IMR-90 (cell line): ENCODE measurements at regions not wholly inside any gene's neighbourhood (a gene's known extent, or its start where the extent isn't known, plus 50 kb on each side); places are given as distances from the start of the nearest gene placed in this dataset.

Experiments used
- ATAC-seq: fragments of 200-7000 bp; cut with Tn5 transposase; 2 replicates; pipeline ENCODE4 v1.9.1; 2020; ENCODE audit warnings: low read depth, mild to moderate bottlenecking, moderate library complexity
- BruUV-seq: library from RNA; stranded (reverse); fragments of 400-500 nt; replicated peaks from 2 replicates; lab custom pipeline; 2021; lab: Mats Ljungman, UMichigan
- CTCF ChIA-PET: fragments of 300-600 bp; formaldehyde crosslinking; extraction: SDS; loops from one replicate; lab custom pipeline; 2021; ENCODE audit warnings: antibody characterized with exemption; lab: Yijun Ruan, JAX
- POLR2A ChIA-PET: fragments of 300-600 bp; sonication (Branson Sonifier 250); formaldehyde crosslinking; loops from one replicate; lab custom pipeline; 2022; ENCODE audit warnings: antibody characterized with exemption; ENCODE audit not compliant: unreplicated experiment; lab: Charles Lee
- DNase-seq: peaks from one replicate; pipeline ENCODE4 v3.0.0; 2013
- H2AFZ ChIP-seq: replicated peaks from 2 replicates; pipeline ENCODE3; 2013; ENCODE audit warnings: low read length, mild to moderate bottlenecking; ENCODE audit not compliant: poor library complexity
- H2AK5ac ChIP-seq: 2 replicates; pipeline ENCODE4 v1.6.1; 2013; ENCODE audit warnings: low read depth, low read length, inconsistent platforms
- H2AK9ac ChIP-seq: replicated peaks from 2 replicates; pipeline ENCODE3; 2013; ENCODE audit warnings: mild to moderate bottlenecking, low read depth, low read length, moderate library complexity; ENCODE audit not compliant: poor library complexity
- H2BK120ac ChIP-seq: 2 replicates; pipeline ENCODE4 v1.6.1; 2013; ENCODE audit warnings: low read depth, low read length, inconsistent platforms
- H2BK15ac ChIP-seq: 3 replicates; pipeline ENCODE4 v1.6.1; 2013; ENCODE audit warnings: low read depth, low read length, inconsistent platforms
- H2BK20ac ChIP-seq: 2 replicates; pipeline ENCODE4 v1.6.1; 2013; ENCODE audit warnings: low read depth, mild to moderate bottlenecking, inconsistent platforms, low read length, moderate library complexity
- H2BK5ac ChIP-seq: 2 replicates; pipeline ENCODE4 v1.6.1; 2013; ENCODE audit warnings: mild to moderate bottlenecking, low read depth, low read length, inconsistent platforms; ENCODE audit not compliant: poor library complexity, severe bottlenecking
- H3K14ac ChIP-seq: replicated peaks from 2 replicates; pipeline ENCODE4 v1.6.1; 2013; ENCODE audit warnings: low read depth, low read length, inconsistent platforms
- H3K18ac ChIP-seq: 2 replicates; pipeline ENCODE4 v1.6.1; 2013; ENCODE audit warnings: low read depth, low read length, control low read depth
- H3K23ac ChIP-seq: 2 replicates; pipeline ENCODE4 v1.6.1; 2013; ENCODE audit warnings: low read depth, low read length, inconsistent platforms
- H3K27ac ChIP-seq: 2 replicates; pipeline ENCODE4 v1.5.1; 2013; ENCODE audit warnings: mild to moderate bottlenecking, control low read depth, low read length; ENCODE audit not compliant: insufficient read depth
- H3K27me3 ChIP-seq: 2 replicates; pipeline ENCODE4 v1.6.1; 2013; ENCODE audit warnings: low read length; ENCODE audit not compliant: control insufficient read depth, insufficient read depth
- H3K36me3 ChIP-seq: 2 replicates; pipeline ENCODE4 v1.6.1; 2013; ENCODE audit warnings: low read length, mixed read lengths; ENCODE audit not compliant: control insufficient read depth, insufficient read depth
- H3K4ac ChIP-seq: 2 replicates; pipeline ENCODE4 v1.6.1; 2013; ENCODE audit warnings: low read depth, low read length, inconsistent platforms
- H3K4me1 ChIP-seq: 2 replicates; pipeline ENCODE4 v1.6.1; 2013; ENCODE audit warnings: low read length, mixed read lengths; ENCODE audit not compliant: control insufficient read depth, insufficient read depth
- H3K4me2 ChIP-seq: 2 replicates; pipeline ENCODE4 v1.6.1; 2013; ENCODE audit warnings: low read depth, mild to moderate bottlenecking, control low read depth, low read length, moderate library complexity
- H3K4me3 ChIP-seq: 2 replicates; pipeline ENCODE4 v1.5.1; 2013; ENCODE audit warnings: low read depth, mild to moderate bottlenecking, control low read depth, low read length, moderate library complexity; ENCODE audit not compliant: insufficient read depth
- H3K56ac ChIP-seq: 2 replicates; pipeline ENCODE4 v1.6.1; 2013; ENCODE audit warnings: low read length, inconsistent platforms; ENCODE audit not compliant: insufficient read depth; ENCODE audit errors: extremely low read depth
- H3K79me1 ChIP-seq, 2 experiments: 2 replicates each; pipeline ENCODE4 v1.6.1; 2013; ENCODE audit warnings: low read length in 2 of 2, inconsistent platforms in 1 of 2, low read depth in 1 of 2
- H3K9ac ChIP-seq: 2 replicates; pipeline ENCODE4 v1.6.1; 2013; ENCODE audit warnings: low read depth, low read length, control low read depth
- H3K9me1 ChIP-seq: 2 replicates; pipeline ENCODE4 v1.6.1; 2013; ENCODE audit warnings: low read length, inconsistent platforms; ENCODE audit not compliant: insufficient read depth
- H3K9me3 ChIP-seq: 2 replicates; pipeline ENCODE4 v1.6.1; 2013; ENCODE audit warnings: low read length; ENCODE audit not compliant: control insufficient read depth, insufficient read depth
- H4K20me1 ChIP-seq: 2 replicates; pipeline ENCODE4 v1.6.1; 2013; ENCODE audit warnings: low read length, inconsistent platforms; ENCODE audit not compliant: insufficient read depth
- H4K5ac ChIP-seq: 2 replicates; pipeline ENCODE4 v1.6.1; 2013; ENCODE audit warnings: mild to moderate bottlenecking, low read depth, low read length, control low read depth
- H4K8ac ChIP-seq, 2 experiments: 2 replicates each; pipeline ENCODE4 v1.6.1; 2013; ENCODE audit warnings: low read depth in 2 of 2, low read length in 2 of 2, control low read depth in 1 of 2, inconsistent platforms in 1 of 2
- H4K91ac ChIP-seq: 2 replicates; pipeline ENCODE4 v1.6.1; 2013; ENCODE audit warnings: low read depth, low read length, inconsistent platforms; ENCODE audit not compliant: insufficient read depth
- BHLHE40 ChIP-seq: fragments of 150-350 bp; IDR thresholded peaks from 2 replicates; pipeline ENCODE4 v1.6.1; 2016; ENCODE audit warnings: mild to moderate bottlenecking, low read depth, low read length
- CTCF ChIP-seq: conservative IDR thresholded peaks from 2 replicates; pipeline ENCODE4 v1.5.1; 2012; ENCODE audit warnings: mild to moderate bottlenecking, low read depth, low read length, improper control_type of control experiment
- ELK1 ChIP-seq: fragments of 150-350 bp; IDR thresholded peaks from 2 replicates; pipeline ENCODE4 v1.6.1; 2016; ENCODE audit warnings: low read depth, mild to moderate bottlenecking, low read length, moderate library complexity, borderline replicate concordance
- FOS ChIP-seq: fragments of 150-350 bp; IDR thresholded peaks from 2 replicates; pipeline ENCODE4 v1.6.1; 2016; ENCODE audit warnings: low read depth, low read length
- MAFK ChIP-seq: IDR thresholded peaks from 2 replicates; pipeline ENCODE4 v1.6.1; 2012; ENCODE audit warnings: low read depth, low read length, improper control_type of control experiment
- MAZ ChIP-seq: IDR thresholded peaks from 2 replicates; pipeline ENCODE4 v1.6.1; 2012; ENCODE audit warnings: low read depth, mild to moderate bottlenecking, low read length, improper control_type of control experiment, moderate library complexity, borderline replicate concordance
- NFE2L2 ChIP-seq: fragments of 150-350 bp; IDR thresholded peaks from 2 replicates; pipeline ENCODE4 v1.6.1; 2016; ENCODE audit warnings: low read depth, mild to moderate bottlenecking, low read length
- POLR2A ChIP-seq: IDR thresholded peaks from 2 replicates; pipeline ENCODE4 v1.6.1; 2012; ENCODE audit warnings: mild to moderate bottlenecking, low read depth, low read length
- RAD21 ChIP-seq: IDR thresholded peaks from 2 replicates; pipeline ENCODE4 v1.6.1; 2012; ENCODE audit warnings: low read length, improper control_type of control experiment
- RCOR1 ChIP-seq: IDR thresholded peaks from 2 replicates; pipeline ENCODE4 v1.6.1; 2012; ENCODE audit warnings: mild to moderate bottlenecking, low read length, improper control_type of control experiment; ENCODE audit not compliant: insufficient replicate concordance
- RFX5 ChIP-seq: IDR thresholded peaks from 2 replicates; pipeline ENCODE4 v1.8.0; 2012; ENCODE audit warnings: low read depth, mild to moderate bottlenecking, low read length, moderate library complexity
- SMC3 ChIP-seq: fragments of 150-350 bp; IDR thresholded peaks from 2 replicates; pipeline ENCODE4 v1.6.1; 2016; ENCODE audit warnings: low read depth, mild to moderate bottlenecking, antibody characterized with exemption, low read length, moderate library complexity
- USF2 ChIP-seq: fragments of 150-350 bp; IDR thresholded peaks from 2 replicates; pipeline ENCODE4 v1.6.1; 2017; ENCODE audit warnings: mild to moderate bottlenecking, antibody characterized with exemption, low read length, low read depth
- WGBS, 2 experiments: methylation state at CpG; one replicate each; pipeline versions ENCODE4 v1.1.5 to v1.1.7; 2013; ENCODE audit warnings: missing lambda C conversion rate in 2 of 2; ENCODE audit not compliant: insufficient read length in 1 of 2; ENCODE audit errors: extremely low coverage in 2 of 2; 5-methylcytosine and 5-hydroxymethylcytosine counted together
- dilution Hi-C: fragments of 300-500 bp; cut with HindIII; formaldehyde crosslinking; loops from one replicate; pipeline ENCODE4 v1.14.3; 2018; ENCODE audit warnings: low sequenced_read_pairs; ENCODE audit not compliant: unreplicated experiment
- in situ Hi-C: fragments of 300-500 bp; cut with MboI; formaldehyde crosslinking; loops from 3 replicates; pipeline ENCODE4 v1.14.3; 2019; ENCODE audit warnings: low sequenced_read_pairs, inconsistent platforms, mixed read lengths
- intact Hi-C: fragments of 100-400 bp; cut with micrococcal nuclease; formaldehyde crosslinking; loops from 2 replicates; pipeline ENCODE4 v1.10.0; 2022

- in situ Hi-C loops: no loop called here
- no peak overlapping the region for H3K4me2 ChIP-seq
- no peak overlapping the region for H3K14ac ChIP-seq
- H3K27ac ChIP-seq: no peak overlapping the region
- no CpG with 5 or more reads among the region's 4 CpGs for WGBS, 2 experiments
- H3K27me3 ChIP-seq: peaks cover 5% of the 10 kb centered on the region
- no TSS peak for BruUV-seq
- POLR2A ChIA-PET: no interaction called here
- H3K9me1 ChIP-seq: no peaks in the 10 kb centered on the region
- no peak overlapping the region for H3K18ac ChIP-seq
- intact Hi-C loops: no loop called here
- H3K4ac ChIP-seq: no peak overlapping the region
- H3K79me1 ChIP-seq: no peaks in the 10 kb centered on the region
- H3K4me1 ChIP-seq: no peaks in the 10 kb centered on the region
- H2BK120ac ChIP-seq: no peak overlapping the region
- no peak overlapping the region for H3K9ac ChIP-seq
- H3K23ac ChIP-seq: no peak overlapping the region; the same call in 1 of the 2 replicates
- ATAC-seq (no peak), DNase-seq (no peak)
- H4K8ac ChIP-seq: no peak overlapping the region
- CTCF ChIA-PET: no interaction called here
- TF ChIP-seq BHLHE40 (no peak), RAD21 (no peak), SMC3 (no peak), FOS (no peak), ELK1 (no peak), USF2 (no peak), RCOR1 (no peak), MAFK (no peak), NFE2L2 (no peak), MAZ (no peak), RFX5 (no peak), POLR2A (no peak), CTCF (no peak)
- H3K4me3 ChIP-seq: no peak overlapping the region
- H3K56ac ChIP-seq: no peak overlapping the region
- no peak overlapping the region for H2BK5ac ChIP-seq
- H2AFZ ChIP-seq: no peak overlapping the region
- H4K91ac ChIP-seq: no peak overlapping the region
- no peaks in the 10 kb centered on the region for H3K36me3 ChIP-seq
- no peak overlapping the region for H2BK15ac ChIP-seq
- H2AK5ac ChIP-seq: no peak overlapping the region
- H4K20me1 ChIP-seq: no peaks in the 10 kb centered on the region
- no peak overlapping the region for H4K5ac ChIP-seq
- no peak overlapping the region for H2BK20ac ChIP-seq
- dilution Hi-C loops: no loop called here
- no peaks in the 10 kb centered on the region for H3K9me3 ChIP-seq
- no peak overlapping the region for H2AK9ac ChIP-seq
Observed at GRCh38 chr3:111283165-111283564, 211.5 kb downstream of the NECTIN3 start.
